ENCODE measurements at regions not wholly inside any gene's neighbourhood (a gene's known extent, or its start where the extent isn't known, plus 50 kb on each side); places are given as distances from the start of the nearest gene placed in this dataset.

DNA sequence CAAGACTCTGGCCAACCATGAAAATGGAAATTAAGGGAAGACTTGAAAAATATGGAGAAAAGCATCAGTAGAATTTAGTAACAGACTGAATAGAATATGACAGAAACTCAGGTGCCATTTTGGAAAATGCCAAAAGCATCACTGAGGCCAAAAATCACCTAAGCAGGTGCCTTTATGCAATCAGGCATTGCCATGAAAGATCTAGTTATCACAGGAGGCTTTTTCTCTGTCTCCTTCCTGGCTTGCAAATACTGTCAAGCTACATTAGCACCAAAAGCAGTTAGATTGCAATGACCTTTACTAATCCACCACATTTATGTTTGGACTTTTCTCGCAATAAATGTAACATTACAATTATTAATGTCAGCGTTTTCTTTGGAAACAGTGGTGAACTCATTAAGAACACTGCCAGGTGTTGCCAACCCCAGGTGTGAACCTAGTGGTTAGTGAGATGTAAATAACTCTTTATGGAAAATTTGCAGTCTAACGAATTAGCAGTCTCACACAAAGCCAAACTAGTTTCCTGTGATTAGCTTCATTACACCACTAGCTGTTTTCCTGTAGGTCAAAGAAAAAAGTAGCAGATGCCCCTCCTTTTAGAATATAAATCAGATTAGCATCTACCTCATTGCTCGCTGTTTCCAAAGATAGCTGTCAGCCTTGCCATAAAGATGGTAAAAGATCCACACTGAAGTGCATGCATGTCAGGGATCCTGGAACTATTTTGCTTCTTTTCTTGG is 1568.4 kb upstream of the TENM3 start:
- Mint-ChIP-seq H3K4me3 (ENCODE audit: unreplicated experiment) (no peak overlapping the region), H3K36me3 (ENCODE audit: unreplicated experiment) (no peaks in the 10 kb centered on the region), H3K27me3 (ENCODE audit: unreplicated experiment) (peaks cover 3% of the 10 kb centered on the region), H3K27ac (ENCODE audit: unreplicated experiment) (no peak overlapping the region), H3K9me3 (ENCODE audit: unreplicated experiment) (no peaks in the 10 kb centered on the region), H3K4me1 (ENCODE audit: unreplicated experiment) (no peaks in the 10 kb centered on the region)
- TF ChIP-seq, protein P1, sequence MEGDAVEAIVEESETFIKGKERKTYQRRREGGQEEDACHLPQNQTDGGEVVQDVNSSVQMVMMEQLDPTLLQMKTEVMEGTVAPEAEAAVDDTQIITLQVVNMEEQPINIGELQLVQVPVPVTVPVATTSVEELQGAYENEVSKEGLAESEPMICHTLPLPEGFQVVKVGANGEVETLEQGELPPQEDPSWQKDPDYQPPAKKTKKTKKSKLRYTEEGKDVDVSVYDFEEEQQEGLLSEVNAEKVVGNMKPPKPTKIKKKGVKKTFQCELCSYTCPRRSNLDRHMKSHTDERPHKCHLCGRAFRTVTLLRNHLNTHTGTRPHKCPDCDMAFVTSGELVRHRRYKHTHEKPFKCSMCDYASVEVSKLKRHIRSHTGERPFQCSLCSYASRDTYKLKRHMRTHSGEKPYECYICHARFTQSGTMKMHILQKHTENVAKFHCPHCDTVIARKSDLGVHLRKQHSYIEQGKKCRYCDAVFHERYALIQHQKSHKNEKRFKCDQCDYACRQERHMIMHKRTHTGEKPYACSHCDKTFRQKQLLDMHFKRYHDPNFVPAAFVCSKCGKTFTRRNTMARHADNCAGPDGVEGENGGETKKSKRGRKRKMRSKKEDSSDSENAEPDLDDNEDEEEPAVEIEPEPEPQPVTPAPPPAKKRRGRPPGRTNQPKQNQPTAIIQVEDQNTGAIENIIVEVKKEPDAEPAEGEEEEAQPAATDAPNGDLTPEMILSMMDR (IDR thresholded peaks at IDR 0.05) = no peak
- no peak for DNase-seq (ENCODE audit: extremely low spot score, unreplicated experiment)

- H3K4me1 Mint-ChIP-seq (ENCODE audit: unreplicated experiment) = no peaks in the 10 kb centered on the region
- H3K27me3 Mint-ChIP-seq (ENCODE audit: unreplicated experiment) = peaks cover 4% of the 10 kb centered on the region
- H3K36me3 Mint-ChIP-seq (ENCODE audit: unreplicated experiment) = no peaks in the 10 kb centered on the region
- no peak overlapping the region for H3K27ac Mint-ChIP-seq (ENCODE audit: unreplicated experiment)
- H3K4me3 Mint-ChIP-seq (ENCODE audit: unreplicated experiment) = no peak overlapping the region
- no peaks in the 10 kb centered on the region for H3K9me3 Mint-ChIP-seq (ENCODE audit: unreplicated experiment)
- no peak for DNase-seq (ENCODE audit: extremely low spot score, unreplicated experiment)
- TF ChIP-seq, protein P1 (IDR thresholded peaks at IDR 0.05) = no peak
Measured at GRCh38 chr4:180675359-180675650, 1567.9 kb upstream of the TENM3 start.

DNA sequence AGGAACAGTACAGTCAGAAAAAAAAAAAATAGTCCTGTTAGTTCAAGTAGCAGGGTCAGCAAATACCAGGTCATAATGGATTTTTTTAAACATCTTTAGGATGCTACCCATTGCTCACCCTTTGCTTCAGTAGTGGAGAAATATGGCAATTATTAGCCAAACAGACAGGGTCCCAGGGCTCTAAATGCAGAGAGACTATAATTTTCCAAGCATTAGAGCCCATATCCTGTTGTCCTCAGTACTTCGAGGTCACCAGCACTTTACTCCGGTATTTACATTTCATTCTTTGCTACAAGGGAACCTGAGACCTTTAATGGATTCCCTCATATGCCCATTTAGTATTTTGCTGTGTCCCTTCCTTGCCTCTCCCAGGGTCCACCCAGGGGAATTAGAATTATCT is 1562.9 kb upstream of the TENM3 start:
- H3K9me3 Mint-ChIP-seq (ENCODE audit: unreplicated experiment) = no peaks in the 10 kb centered on the region
- TF ChIP-seq, protein P1 (IDR thresholded peaks at IDR 0.05) = no peak
- no peak for DNase-seq (ENCODE audit: extremely low spot score, unreplicated experiment)
- no peak overlapping the region for H3K27ac Mint-ChIP-seq (ENCODE audit: unreplicated experiment)
- no peaks in the 10 kb centered on the region for H3K4me1 Mint-ChIP-seq (ENCODE audit: unreplicated experiment)
- peaks cover 4% of the 10 kb centered on the region for H3K27me3 Mint-ChIP-seq (ENCODE audit: unreplicated experiment)
- H3K36me3 Mint-ChIP-seq (ENCODE audit: unreplicated experiment) = no peaks in the 10 kb centered on the region
- H3K4me3 Mint-ChIP-seq (ENCODE audit: unreplicated experiment) = no peak overlapping the region

GRCh38 chr4:180682776-180683175 is 1560.4 kb upstream of the TENM3 start:
- Mint-ChIP-seq H3K4me3 (ENCODE audit: unreplicated experiment) (no peak overlapping the region), H3K27me3 (ENCODE audit: unreplicated experiment) (peaks cover 4% of the 10 kb centered on the region), H3K36me3 (ENCODE audit: unreplicated experiment) (no peaks in the 10 kb centered on the region), H3K27ac (ENCODE audit: unreplicated experiment) (no peak overlapping the region), H3K4me1 (ENCODE audit: unreplicated experiment) (no peaks in the 10 kb centered on the region), H3K9me3 (ENCODE audit: unreplicated experiment) (no peaks in the 10 kb centered on the region)
- TF ChIP-seq, protein P1 (IDR thresholded peaks at IDR 0.05) = no peak
- DNase-seq (ENCODE audit: extremely low spot score, unreplicated experiment) = no peak

DNA sequence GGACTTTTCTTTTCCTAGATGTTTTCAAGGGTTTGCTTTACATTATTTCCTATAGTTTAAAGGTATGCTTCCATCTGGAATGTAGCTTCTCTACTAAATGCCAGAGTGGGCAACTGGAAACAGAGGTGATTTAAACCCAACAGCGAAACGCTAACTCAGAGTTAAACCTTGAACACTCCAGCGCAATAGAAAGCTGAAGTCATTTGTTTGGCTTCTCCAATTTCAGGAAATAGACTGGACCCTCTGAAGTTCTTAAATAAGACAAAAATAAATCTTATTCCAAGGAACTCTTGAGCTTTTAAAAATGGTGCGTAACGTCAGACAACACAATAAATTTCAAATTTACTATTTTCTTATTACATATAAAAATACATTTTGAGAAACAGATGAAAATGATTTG is 1560.0 kb upstream of the TENM3 start:
- Mint-ChIP-seq H3K4me1 (ENCODE audit: unreplicated experiment) (peaks cover under 1% of the 10 kb centered on the region), H3K4me3 (ENCODE audit: unreplicated experiment) (no peak overlapping the region), H3K9me3 (ENCODE audit: unreplicated experiment) (no peaks in the 10 kb centered on the region), H3K27me3 (ENCODE audit: unreplicated experiment) (peaks cover 4% of the 10 kb centered on the region), H3K36me3 (ENCODE audit: unreplicated experiment) (no peaks in the 10 kb centered on the region), H3K27ac (ENCODE audit: unreplicated experiment) (no peak overlapping the region)
- no peak for DNase-seq (ENCODE audit: extremely low spot score, unreplicated experiment)
- TF ChIP-seq, protein P1 (IDR thresholded peaks at IDR 0.05) = no peak

Data from osteocyte (in vitro differentiated cells).